Vagina (tissue), 2 donors: ENCODE measurements at regions not wholly inside any gene's neighbourhood (a gene's known extent, or its start where the extent isn't known, plus 50 kb on each side); places are given as distances from the start of the nearest gene placed in this dataset.

Experiments used
- POLR2A ChIP-seq, 2 donors: fragments of 450-650 bp; IDR thresholded peaks; one replicate each; pipeline ENCODE4 v1.6.1; 2017; ENCODE audit warnings: antibody characterized with exemption in 2 of 2, mild to moderate bottlenecking in 2 of 2, moderate library complexity in 2 of 2
- TF ChIP-seq, protein P1 (sequence below), 3 experiments: fragments of 450-650 bp in 2 of 3; fragments of 200-600 bp in 1 of 3; sonication (generic) in 1 of 3; IDR thresholded peaks; one replicate each; pipeline ENCODE4 v1.5.1; 2017 to 2019; ENCODE audit warnings: antibody characterized with exemption in 3 of 3, mild to moderate bottlenecking in 2 of 3, moderate library complexity in 2 of 3

- TF ChIP-seq, protein P1, sequence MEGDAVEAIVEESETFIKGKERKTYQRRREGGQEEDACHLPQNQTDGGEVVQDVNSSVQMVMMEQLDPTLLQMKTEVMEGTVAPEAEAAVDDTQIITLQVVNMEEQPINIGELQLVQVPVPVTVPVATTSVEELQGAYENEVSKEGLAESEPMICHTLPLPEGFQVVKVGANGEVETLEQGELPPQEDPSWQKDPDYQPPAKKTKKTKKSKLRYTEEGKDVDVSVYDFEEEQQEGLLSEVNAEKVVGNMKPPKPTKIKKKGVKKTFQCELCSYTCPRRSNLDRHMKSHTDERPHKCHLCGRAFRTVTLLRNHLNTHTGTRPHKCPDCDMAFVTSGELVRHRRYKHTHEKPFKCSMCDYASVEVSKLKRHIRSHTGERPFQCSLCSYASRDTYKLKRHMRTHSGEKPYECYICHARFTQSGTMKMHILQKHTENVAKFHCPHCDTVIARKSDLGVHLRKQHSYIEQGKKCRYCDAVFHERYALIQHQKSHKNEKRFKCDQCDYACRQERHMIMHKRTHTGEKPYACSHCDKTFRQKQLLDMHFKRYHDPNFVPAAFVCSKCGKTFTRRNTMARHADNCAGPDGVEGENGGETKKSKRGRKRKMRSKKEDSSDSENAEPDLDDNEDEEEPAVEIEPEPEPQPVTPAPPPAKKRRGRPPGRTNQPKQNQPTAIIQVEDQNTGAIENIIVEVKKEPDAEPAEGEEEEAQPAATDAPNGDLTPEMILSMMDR (IDR thresholded peaks at IDR 0.05) = no peak
- TF ChIP-seq POLR2A (IDR thresholded peaks at IDR 0.05) = no peak
Observed at GRCh38 chr10:60704471-60704870, 73.8 kb upstream of the CDK1 start.
